Right lobe of liver (tissue), 4 donors: ENCODE measurements at regions not wholly inside any gene's neighbourhood (a gene's known extent, or its start where the extent isn't known, plus 50 kb on each side); places are given as distances from the start of the nearest gene placed in this dataset.

ENCODE experiments used
- CTCF ChIP-seq, 4 donors: fragments of 200-600 bp in 3 of 4; fragments of 450-650 bp in 1 of 4; IDR thresholded peaks; one replicate each; pipeline versions ENCODE4 v1.5.1 to v1.8.0; 2016 to 2022; ENCODE audit warnings: antibody characterized with exemption in 4 of 4, mild to moderate bottlenecking in 2 of 4
- POLR2A ChIP-seq: fragments of 450-650 bp; IDR thresholded peaks from one replicate; pipeline ENCODE4 v1.6.1; 2017; ENCODE audit warnings: antibody characterized with exemption, mild to moderate bottlenecking
- donor health status: DM: no; HTN: no; CAD: no.
- donor health status: DM: no; HTN: no; CAD: no.
- donor health status: DM: no; HTN: yes; CAD: no.

GRCh38 chr13:19069684-19070397 lies 111.8 kb downstream of the TUBA3C start:
- TF ChIP-seq CTCF (IDR thresholded peaks at IDR 0.05) (no peak), POLR2A (no peak)
